Lung (tissue), 11 donors: ENCODE measurements at regions not wholly inside any gene's neighbourhood (a gene's known extent, or its start where the extent isn't known, plus 50 kb on each side); places are given as distances from the start of the nearest gene placed in this dataset.

Experiments
- ATAC-seq: fragments of 200-7000 bp; cut with Tn5 transposase; one replicate; pipeline ENCODE4 v1.9.1; 2020; ENCODE audit warnings: moderate number of reproducible peaks; ENCODE audit not compliant: insufficient read depth, low FRiP score
- DNase-seq, 3 donors: peaks; one replicate each; pipeline ENCODE4 v3.0.0-alpha.2; 2013 to 2017
- H3K27ac ChIP-seq, 2 donors: one replicate each; pipeline ENCODE4 v1.5.1; 2013; ENCODE audit warnings: mild to moderate bottlenecking in 2 of 2, moderate library complexity in 2 of 2, control low read depth in 1 of 2, inconsistent platforms in 1 of 2, low read depth in 1 of 2, low read length in 1 of 2
- H3K27me3 ChIP-seq, 3 donors: one replicate each; pipeline ENCODE4 v1.5.1; 2013; ENCODE audit warnings: low read length in 2 of 3; ENCODE audit not compliant: control insufficient read depth in 3 of 3, insufficient read depth in 3 of 3
- H3K36me3 ChIP-seq, 4 donors: one replicate each; pipeline ENCODE4 v1.5.1; 2013; ENCODE audit warnings: low read length in 4 of 4, mild to moderate bottlenecking in 1 of 4, moderate library complexity in 1 of 4; ENCODE audit not compliant: control insufficient read depth in 4 of 4, insufficient read depth in 4 of 4
- H3K4me1 ChIP-seq, 5 donors: one replicate each; pipeline ENCODE4 v1.5.1; 2013; ENCODE audit warnings: low read length in 5 of 5, mild to moderate bottlenecking in 2 of 5, moderate library complexity in 1 of 5; ENCODE audit not compliant: control insufficient read depth in 5 of 5, insufficient read depth in 5 of 5
- H3K4me3 ChIP-seq: one replicate; pipeline ENCODE4 v1.5.1; 2013; ENCODE audit warnings: mild to moderate bottlenecking, control low read depth, moderate library complexity
- H3K9ac ChIP-seq, 2 donors: one replicate each; pipeline ENCODE4 v1.5.1; 2013; ENCODE audit warnings: low read length in 2 of 2, control low read depth in 1 of 2; ENCODE audit not compliant: insufficient read depth in 1 of 2
- H3K9me3 ChIP-seq, 4 donors: one replicate each; pipeline ENCODE4 v1.5.1; 2013; ENCODE audit warnings: low read length in 3 of 4, mild to moderate bottlenecking in 1 of 4, moderate library complexity in 1 of 4; ENCODE audit not compliant: control insufficient read depth in 4 of 4, insufficient read depth in 3 of 4
- CTCF ChIP-seq: IDR thresholded peaks from 2 replicates; pipeline ENCODE4 v1.5.1; 2012; ENCODE audit warnings: mild to moderate bottlenecking; ENCODE audit errors: control extremely low read depth, extremely low read depth
- WGBS, 2 donors: extraction: QIAGEN DNeasy Blood & Tissue Kit; methylation state at CpG; one replicate each; pipeline ENCODE4 v1.1.7; 2013; 5-methylcytosine and 5-hydroxymethylcytosine counted together
- donor health status: control.
- donor health status: control.
- donor health status: Bipolar disorder and iron deficiency.
- donor health status: healthy.
- donor health status: DM: yes; HTN: yes; CAD: no.

DNA sequence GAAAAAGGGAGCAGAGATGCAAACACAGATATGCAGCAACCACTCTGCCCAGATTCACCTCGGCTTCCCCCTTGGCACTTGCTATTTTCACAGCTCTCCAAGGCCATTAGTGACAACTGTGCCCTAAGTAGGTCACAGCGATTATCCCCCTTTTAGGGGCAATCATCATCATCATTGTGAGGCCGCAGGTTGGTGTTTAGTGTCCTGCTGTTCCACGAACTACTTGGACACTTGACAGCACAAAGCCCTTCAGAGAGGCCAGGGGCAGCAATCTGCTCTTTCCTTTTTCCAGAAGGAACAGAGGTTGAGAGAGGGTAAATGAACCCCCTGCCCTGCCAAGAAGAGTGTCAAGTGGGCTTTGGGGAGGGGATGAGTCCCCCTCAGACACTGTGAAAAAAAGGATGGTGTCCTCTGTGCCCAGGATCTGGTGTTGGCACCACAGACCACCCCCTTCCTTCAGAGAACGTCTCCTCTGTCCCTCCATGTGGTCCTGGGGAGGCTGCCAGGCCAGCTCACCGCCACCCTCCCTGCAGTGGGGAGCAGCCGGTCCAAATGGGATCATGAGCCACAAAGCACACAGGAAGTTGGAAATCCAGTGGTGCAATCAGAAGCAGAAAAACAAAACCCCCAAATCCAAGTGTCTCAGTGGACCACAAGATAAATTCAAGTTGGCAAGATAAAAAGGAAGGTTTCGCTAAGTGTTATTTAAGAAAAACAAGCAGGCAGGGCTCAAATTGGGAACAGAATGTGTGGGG is 78.4 kb upstream of the MED9 start:
- Histone ChIP-seq H3K4me1 (peaks cover 0 to 16% (median 7%) of the 10 kb centered on the region in 5 donors), H3K4me3 (no peak overlapping the region), H3K27ac (peak overlapping the region in 1 of 2 donors; percentile 75), H3K9me3 (peaks cover 0 to 2% (median 0%) of the 10 kb centered on the region in 4 donors), H3K36me3 (no peaks in the 10 kb centered on the region), H3K27me3 (no peaks in the 10 kb centered on the region), H3K9ac (no peak overlapping the region)
- DNase-seq (peak; percentile 49 to 85 (median 63)), ATAC-seq (no peak)
- WGBS, 2 donors, result 54 to 59% methylated on average over 8 of the region's 8 CpGs
- no peak for TF ChIP-seq CTCF

GRCh38 chr17:17398943-17399926 is 77.6 kb upstream of the MED9 start:
- no peak for ATAC-seq
- Histone ChIP-seq H3K27me3 (no peaks in the 10 kb centered on the region), H3K4me1 (peaks cover 0 to 20% (median 7%) of the 10 kb centered on the region in 5 donors), H3K9me3 (peaks cover 0 to 2% (median 0%) of the 10 kb centered on the region in 4 donors), H3K4me3 (no peak overlapping the region), H3K9ac (no peak overlapping the region), H3K27ac (peak overlapping the region in 1 of 2 donors; percentile 32), H3K36me3 (no peaks in the 10 kb centered on the region)
- 77 to 84% methylated on average over 15 of the region's 15 CpGs for WGBS, 2 donors
- no peak for TF ChIP-seq CTCF
- no peak for DNase-seq

GRCh38 chr17:17400070-17400469 is 76.7 kb upstream of the MED9 start:
- DNase-seq, result no peak
- WGBS, 2 donors, result 89 to 90% methylated on average over 12 of the region's 12 CpGs

More at GRCh38 chr17:17400070-17400469, 76.7 kb upstream of the MED9 start:
- TF ChIP-seq CTCF, result no peak
- H3K27ac ChIP-seq, result no peak overlapping the region
- ATAC-seq, result no peak
- no peaks in the 10 kb centered on the region for H3K36me3 ChIP-seq
- no peaks in the 10 kb centered on the region for H3K27me3 ChIP-seq
- peaks cover 0 to 2% (median 0%) of the 10 kb centered on the region in 4 donors for H3K9me3 ChIP-seq
- H3K4me1 ChIP-seq, result peaks cover 0 to 20% (median 7%) of the 10 kb centered on the region in 5 donors
- no peak overlapping the region for H3K9ac ChIP-seq
- H3K4me3 ChIP-seq, result no peak overlapping the region
